Keratinocyte (primary cell): ENCODE measurements at regions not wholly inside any gene's neighbourhood (a gene's known extent, or its start where the extent isn't known, plus 50 kb on each side); places are given as distances from the start of the nearest gene placed in this dataset.

Source experiments
- DNase-seq: peaks from one replicate; pipeline ENCODE4 v3.0.0-alpha.2; 2011; ENCODE audit warnings: low read depth, missing footprints, low spot score
- FAIRE-seq: peaks from 2 replicates; lab custom pipeline; 2011; peaks lifted over from hg19 to GRCh38; lab: Jason Lieb, UNC
- H2AFZ ChIP-seq: 2 replicates; pipeline ENCODE4 v1.6.0; 2012; ENCODE audit warnings: low read length, control low read depth, inconsistent platforms; ENCODE audit not compliant: control insufficient read depth
- H3K27ac ChIP-seq: 2 replicates; pipeline ENCODE4 v1.5.1; 2011; ENCODE audit warnings: low read length; ENCODE audit not compliant: control insufficient read depth, insufficient read depth
- H3K27me3 ChIP-seq: 3 replicates; pipeline ENCODE4 v1.6.0; 2011; ENCODE audit warnings: low read length; ENCODE audit not compliant: control insufficient read depth, insufficient read depth; ENCODE audit errors: extremely low read depth
- H3K36me3 ChIP-seq, 2 experiments: 2 replicates in 1 of 2; 3 replicates in 1 of 2; pipeline ENCODE4 v1.5.1; 2011; ENCODE audit warnings: low read length in 2 of 2, mild to moderate bottlenecking in 1 of 2; ENCODE audit not compliant: control insufficient read depth in 2 of 2, insufficient read depth in 2 of 2; ENCODE audit errors: extremely low read depth in 1 of 2
- H3K4me1 ChIP-seq: 3 replicates; pipeline ENCODE4 v1.5.1; 2011; ENCODE audit warnings: low read length; ENCODE audit not compliant: control insufficient read depth, insufficient read depth; ENCODE audit errors: extremely low read depth
- H3K4me2 ChIP-seq: 3 replicates; pipeline ENCODE4 v1.6.0; 2011; ENCODE audit warnings: low read depth, low read length; ENCODE audit not compliant: control insufficient read depth, insufficient read depth; ENCODE audit errors: extremely low read depth
- H3K4me3 ChIP-seq, 3 experiments: fragments of 200-600 bp in 1 of 3; sonication (generic) in 1 of 3; 2 replicates in 2 of 3; 3 replicates in 1 of 3; pipeline ENCODE4 v1.5.1; 2011 to 2016; ENCODE audit warnings: low read length in 3 of 3, mild to moderate bottlenecking in 3 of 3, control low read depth in 2 of 3, inconsistent platforms in 1 of 3, low read depth in 1 of 3, mixed read lengths in 1 of 3, mixed run types in 1 of 3, moderate library complexity in 1 of 3; ENCODE audit not compliant: control insufficient read depth in 2 of 3, insufficient read depth in 2 of 3; ENCODE audit errors: extremely low read depth in 1 of 3
- H3K79me2 ChIP-seq: 2 replicates; pipeline ENCODE4 v1.6.0; 2012; ENCODE audit warnings: low read length; ENCODE audit not compliant: control insufficient read depth, insufficient read depth
- H3K9ac ChIP-seq: 3 replicates; pipeline ENCODE4 v1.6.0; 2011; ENCODE audit warnings: low read length; ENCODE audit not compliant: control insufficient read depth, insufficient read depth; ENCODE audit errors: extremely low read depth
- H3K9me1 ChIP-seq: 3 replicates; pipeline ENCODE4 v1.6.0; 2011; ENCODE audit warnings: low read length; ENCODE audit not compliant: control insufficient read depth, insufficient read depth; ENCODE audit errors: extremely low read depth
- H3K9me3 ChIP-seq: 2 replicates; pipeline ENCODE4 v1.5.1; 2012; ENCODE audit warnings: low read depth, low read length; ENCODE audit not compliant: control insufficient read depth
- H4K20me1 ChIP-seq: 3 replicates; pipeline ENCODE4 v1.6.0; 2011; ENCODE audit warnings: low read length; ENCODE audit not compliant: control insufficient read depth, insufficient read depth; ENCODE audit errors: extremely low read depth
- EZH2 ChIP-seq: IDR thresholded peaks from one replicate; pipeline ENCODE4 v1.6.1; 2012; ENCODE audit warnings: inconsistent platforms, mild to moderate bottlenecking, low read length, moderate library complexity
- dilution Hi-C: fragments of 300-500 bp; cut with MboI; formaldehyde crosslinking; loops from one replicate; pipeline ENCODE4 v1.7.0; 2020; ENCODE audit warnings: low sequenced_read_pairs; ENCODE audit not compliant: extremely low pct_ligation_motif_present
- TF ChIP-seq, protein P1 (sequence below), 3 experiments: IDR thresholded peaks in 1 of 3; conservative IDR thresholded peaks in 1 of 3; optimal IDR thresholded peaks in 1 of 3; 2 replicates in 2 of 3; 3 replicates in 1 of 3; pipeline versions ENCODE3 to v1.5.1; 2011; ENCODE audit warnings: low read length in 3 of 3, mild to moderate bottlenecking in 3 of 3, moderate library complexity in 2 of 3, control low read depth in 1 of 3, inconsistent platforms in 1 of 3; ENCODE audit not compliant: insufficient read depth in 2 of 3; ENCODE audit errors: extremely low read depth in 1 of 3

DNA sequence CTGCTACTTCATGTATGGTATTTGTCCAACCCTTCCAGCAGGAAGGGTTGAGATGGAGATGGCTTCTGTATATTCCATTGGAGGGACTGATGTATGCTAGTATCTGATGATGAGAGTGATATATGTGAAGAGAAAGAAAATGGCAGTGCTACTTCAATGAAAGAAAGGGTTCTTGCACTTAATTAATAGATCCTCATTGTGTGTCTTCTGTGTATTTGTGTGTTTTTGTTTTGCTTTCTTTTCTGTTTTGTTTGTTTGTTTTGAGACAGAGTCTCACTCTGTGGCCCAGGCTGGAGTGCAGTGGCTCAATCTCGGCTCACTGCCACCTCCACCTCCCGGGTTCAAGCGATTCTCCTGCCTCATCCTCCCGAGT lies 61.2 kb upstream of the CRYM start:
- no peak for DNase-seq
- dilution Hi-C loops, result no loop called here
- no peaks in the 10 kb centered on the region for H3K9me1 ChIP-seq
- peaks cover 6% of the 10 kb centered on the region for H3K4me1 ChIP-seq
- H3K79me2 ChIP-seq, result no peaks in the 10 kb centered on the region
- no peak overlapping the region for H3K9ac ChIP-seq
- H3K36me3 ChIP-seq, result peaks cover 0 to 11% of the 10 kb centered on the region in 2 experiments
- no peaks in the 10 kb centered on the region for H4K20me1 ChIP-seq
- FAIRE-seq, result no peak
- no peaks in the 10 kb centered on the region for H3K27me3 ChIP-seq
- no peak overlapping the region for H3K4me2 ChIP-seq
- H2AFZ ChIP-seq, result no peak overlapping the region
- no peak overlapping the region for H3K4me3 ChIP-seq
- H3K9me3 ChIP-seq, result no peaks in the 10 kb centered on the region
- TF ChIP-seq EZH2, result no peak
- TF ChIP-seq, protein P1, sequence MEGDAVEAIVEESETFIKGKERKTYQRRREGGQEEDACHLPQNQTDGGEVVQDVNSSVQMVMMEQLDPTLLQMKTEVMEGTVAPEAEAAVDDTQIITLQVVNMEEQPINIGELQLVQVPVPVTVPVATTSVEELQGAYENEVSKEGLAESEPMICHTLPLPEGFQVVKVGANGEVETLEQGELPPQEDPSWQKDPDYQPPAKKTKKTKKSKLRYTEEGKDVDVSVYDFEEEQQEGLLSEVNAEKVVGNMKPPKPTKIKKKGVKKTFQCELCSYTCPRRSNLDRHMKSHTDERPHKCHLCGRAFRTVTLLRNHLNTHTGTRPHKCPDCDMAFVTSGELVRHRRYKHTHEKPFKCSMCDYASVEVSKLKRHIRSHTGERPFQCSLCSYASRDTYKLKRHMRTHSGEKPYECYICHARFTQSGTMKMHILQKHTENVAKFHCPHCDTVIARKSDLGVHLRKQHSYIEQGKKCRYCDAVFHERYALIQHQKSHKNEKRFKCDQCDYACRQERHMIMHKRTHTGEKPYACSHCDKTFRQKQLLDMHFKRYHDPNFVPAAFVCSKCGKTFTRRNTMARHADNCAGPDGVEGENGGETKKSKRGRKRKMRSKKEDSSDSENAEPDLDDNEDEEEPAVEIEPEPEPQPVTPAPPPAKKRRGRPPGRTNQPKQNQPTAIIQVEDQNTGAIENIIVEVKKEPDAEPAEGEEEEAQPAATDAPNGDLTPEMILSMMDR (optimal IDR thresholded peaks at IDR 0.05 in 1 of 3, IDR thresholded peaks at IDR 0.05 in 1 of 3, conservative IDR thresholded peaks at IDR 0.05 in 1 of 3; ENCODE audit: extremely low read depth in 1 of 3, insufficient read depth in 2 of 3, low read length in 3 of 3), result no peak
- H3K27ac ChIP-seq, result no peak overlapping the region

DNA sequence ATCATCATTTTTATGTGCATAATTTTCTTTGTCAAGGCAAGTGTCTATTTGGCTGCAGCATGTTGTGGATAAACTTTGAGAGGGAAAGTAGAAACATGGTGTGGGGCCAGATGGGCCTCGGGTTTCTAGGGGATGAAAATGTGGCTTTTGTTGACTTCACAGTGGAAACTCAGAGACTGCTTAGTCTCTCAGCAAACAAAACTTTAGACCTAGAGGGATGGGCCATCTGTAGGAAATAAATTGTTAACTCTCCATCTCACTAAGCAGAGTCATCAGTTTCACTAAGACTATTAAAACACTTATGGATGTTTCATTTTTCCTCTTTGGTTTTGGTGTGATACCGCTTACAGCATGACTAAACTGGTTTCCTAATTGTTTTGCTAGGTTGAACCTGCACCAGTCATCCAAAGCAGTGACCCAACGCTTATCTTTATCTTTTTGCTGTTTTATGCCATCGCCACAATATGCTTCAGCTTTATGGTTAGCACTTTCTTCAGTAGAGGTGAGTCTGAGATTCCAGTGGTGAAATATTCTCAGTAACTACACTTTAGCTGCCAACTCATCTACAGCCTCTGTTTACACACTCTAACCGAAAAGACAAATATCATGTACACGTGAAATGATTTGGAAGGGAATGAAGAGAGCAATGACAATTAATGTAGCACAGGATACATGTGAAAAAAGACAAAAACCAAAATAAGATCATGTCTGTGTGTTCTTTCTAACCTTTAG lies 60.6 kb upstream of the CRYM start:
- no peak for FAIRE-seq
- TF ChIP-seq, protein P1 (optimal IDR thresholded peaks at IDR 0.05 in 1 of 3, IDR thresholded peaks at IDR 0.05 in 1 of 3, conservative IDR thresholded peaks at IDR 0.05 in 1 of 3; ENCODE audit: extremely low read depth in 1 of 3, insufficient read depth in 2 of 3, low read length in 3 of 3), result no peak
- dilution Hi-C loops, result no loop called here

More for the DNA sequence above, 60.6 kb upstream of the CRYM start:
- Histone ChIP-seq H3K9me1 (no peaks in the 10 kb centered on the region), H3K4me1 (peaks cover 6% of the 10 kb centered on the region), H3K27me3 (no peaks in the 10 kb centered on the region), H3K4me3 (no peak overlapping the region), H3K9ac (no peak overlapping the region), H3K27ac (no peak overlapping the region), H3K9me3 (no peaks in the 10 kb centered on the region), H3K79me2 (no peaks in the 10 kb centered on the region), H3K4me2 (no peak overlapping the region), H3K36me3 (peaks cover 0 to 11% of the 10 kb centered on the region in 2 experiments), H2AFZ (no peak overlapping the region), H4K20me1 (no peaks in the 10 kb centered on the region)
- no peak for DNase-seq
